Activated CD4-positive, alpha-beta T cell treated with anti-CD3 and anti-CD28 coated beads, Interleukin-2, amount 10 ng/mL, durations not matched to agents 24 days and 14 days (primary cell): ENCODE measurements at regions not wholly inside any gene's neighbourhood (a gene's known extent, or its start where the extent isn't known, plus 50 kb on each side); places are given as distances from the start of the nearest gene placed in this dataset.

Experiments
- DNase-seq: peaks from one replicate; pipeline ENCODE4 v3.0.0; 2022
- H3K27ac Mint-ChIP-seq: one replicate; pipeline ENCODE4 v1.8.0; 2022; ENCODE audit warnings: mild to moderate bottlenecking, mixed read lengths
- H3K27me3 Mint-ChIP-seq: one replicate; pipeline ENCODE4 v1.8.0; 2022; ENCODE audit warnings: mixed read lengths
- H3K36me3 Mint-ChIP-seq: one replicate; pipeline ENCODE4 v1.8.0; 2022; ENCODE audit warnings: low read depth, mild to moderate bottlenecking, mixed read lengths
- H3K4me1 Mint-ChIP-seq: one replicate; pipeline ENCODE4 v1.8.0; 2021; ENCODE audit warnings: mixed read lengths
- H3K4me3 Mint-ChIP-seq: one replicate; pipeline ENCODE4 v1.8.0; 2022; ENCODE audit warnings: mild to moderate bottlenecking, moderate library complexity, mixed read lengths
- H3K9me3 Mint-ChIP-seq: one replicate; pipeline ENCODE4 v1.8.0; 2021; ENCODE audit warnings: mixed read lengths
- intact Hi-C: fragments of 100-400 bp; cut with micrococcal nuclease; formaldehyde crosslinking; loops from one replicate; pipeline ENCODE4 v1.15.1; 2023

- Mint-ChIP-seq H3K4me3 (no peak overlapping the region), H3K36me3 (no peaks in the 10 kb centered on the region), H3K4me1 (no peaks in the 10 kb centered on the region), H3K27ac (no peak overlapping the region), H3K27me3 (no peaks in the 10 kb centered on the region), H3K9me3 (peaks cover 5% of the 10 kb centered on the region)
- intact Hi-C loops = no loop called here
- no peak for DNase-seq
These were observed 476.1 kb upstream of the MPDZ start for GRCh38 chr9:13755551-13755950.

GRCh38 chr9:13750639-13751038 is 471.1 kb upstream of the MPDZ start:
- Mint-ChIP-seq H3K4me1 (no peaks in the 10 kb centered on the region), H3K9me3 (peaks cover 5% of the 10 kb centered on the region), H3K27me3 (no peaks in the 10 kb centered on the region), H3K4me3 (no peak overlapping the region), H3K27ac (no peak overlapping the region), H3K36me3 (no peaks in the 10 kb centered on the region)
- intact Hi-C loops = no loop called here
- DNase-seq = no peak

GRCh38 chr9:13750061-13750460 is 470.6 kb upstream of the MPDZ start:
- no peak for DNase-seq
- H3K27ac Mint-ChIP-seq = no peak overlapping the region
- intact Hi-C loops = no loop called here
- H3K4me1 Mint-ChIP-seq = no peaks in the 10 kb centered on the region
- H3K4me3 Mint-ChIP-seq = no peak overlapping the region
- no peaks in the 10 kb centered on the region for H3K27me3 Mint-ChIP-seq
- peaks cover 5% of the 10 kb centered on the region for H3K9me3 Mint-ChIP-seq
- H3K36me3 Mint-ChIP-seq = no peaks in the 10 kb centered on the region

DNA sequence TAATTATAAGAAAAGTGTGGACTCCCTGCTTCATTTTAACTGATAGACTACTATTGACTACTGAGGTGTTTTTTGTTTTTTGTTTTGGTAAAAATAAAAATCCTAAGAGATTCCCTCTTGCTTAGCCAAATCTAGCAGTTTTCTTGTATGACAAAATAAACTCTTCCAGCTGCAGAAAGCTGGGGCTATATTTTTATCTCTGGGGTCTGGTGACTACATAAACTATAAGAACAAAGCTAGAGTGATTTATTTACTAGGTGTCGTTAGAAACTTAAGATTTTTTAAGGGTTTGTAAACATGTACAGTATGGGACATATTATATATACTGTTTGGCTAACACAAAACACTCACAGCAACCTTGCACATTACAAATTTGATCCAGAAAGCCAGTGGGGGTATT is 467.4 kb upstream of the MPDZ start:
- intact Hi-C loops = no loop called here
- H3K36me3 Mint-ChIP-seq = no peaks in the 10 kb centered on the region
- H3K27me3 Mint-ChIP-seq = no peaks in the 10 kb centered on the region
- H3K4me3 Mint-ChIP-seq = no peak overlapping the region
- no peaks in the 10 kb centered on the region for H3K4me1 Mint-ChIP-seq
- no peak overlapping the region for H3K27ac Mint-ChIP-seq
- no peak for DNase-seq
- peaks cover 5% of the 10 kb centered on the region for H3K9me3 Mint-ChIP-seq

DNA sequence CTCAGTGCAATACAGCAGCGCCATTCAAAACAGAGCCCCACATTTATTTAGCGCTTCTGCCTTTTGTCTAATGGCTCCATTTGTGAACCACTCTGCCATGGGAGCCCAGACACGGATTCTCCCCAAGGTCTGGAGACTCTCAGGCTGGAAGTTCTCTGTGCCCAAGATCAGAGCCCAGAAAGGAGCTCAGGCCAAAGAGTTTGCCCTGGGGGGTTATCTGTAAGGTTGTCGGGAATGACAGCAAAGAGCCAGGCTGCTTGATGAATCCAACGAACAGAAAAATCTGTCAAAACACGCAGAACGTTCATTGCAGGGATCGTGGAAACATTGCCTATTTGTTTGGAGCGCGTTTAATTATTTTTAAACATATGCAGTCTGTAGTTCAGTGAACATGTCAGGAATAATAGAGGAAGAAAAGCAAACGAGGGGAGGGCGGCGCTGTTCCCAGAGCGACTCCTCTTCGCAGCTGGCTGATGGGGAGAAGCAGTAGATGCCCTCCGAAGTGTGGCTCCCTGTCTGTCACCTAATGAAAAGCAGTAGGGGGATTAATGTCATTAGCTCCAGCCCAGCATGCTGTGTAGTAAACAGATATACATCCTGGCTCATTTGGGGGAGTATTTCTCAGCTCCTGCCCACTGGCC is 464.9 kb upstream of the MPDZ start:
- Mint-ChIP-seq H3K27me3 (no peaks in the 10 kb centered on the region), H3K4me3 (no peak overlapping the region), H3K4me1 (no peaks in the 10 kb centered on the region), H3K27ac (no peak overlapping the region), H3K9me3 (peaks cover 3% of the 10 kb centered on the region), H3K36me3 (no peaks in the 10 kb centered on the region)
- intact Hi-C loops = no loop called here
- no peak for DNase-seq

- intact Hi-C loops = no loop called here
- DNase-seq = no peak
- Mint-ChIP-seq H3K4me1 (no peaks in the 10 kb centered on the region), H3K27ac (no peak overlapping the region), H3K9me3 (peaks cover 8% of the 10 kb centered on the region), H3K4me3 (no peak overlapping the region), H3K36me3 (no peaks in the 10 kb centered on the region), H3K27me3 (no peaks in the 10 kb centered on the region)
These were observed 458.4 kb upstream of the MPDZ start for GRCh38 chr9:13737885-13738284.

- peaks cover 4% of the 10 kb centered on the region for H3K9me3 Mint-ChIP-seq
- no peaks in the 10 kb centered on the region for H3K27me3 Mint-ChIP-seq
- no peak overlapping the region for H3K4me3 Mint-ChIP-seq
- no peak for DNase-seq
- no peaks in the 10 kb centered on the region for H3K36me3 Mint-ChIP-seq
- H3K4me1 Mint-ChIP-seq = no peaks in the 10 kb centered on the region
- no peak overlapping the region for H3K27ac Mint-ChIP-seq
- intact Hi-C loops = no loop called here
These were observed 455.7 kb upstream of the MPDZ start for GRCh38 chr9:13735181-13735580.

DNA sequence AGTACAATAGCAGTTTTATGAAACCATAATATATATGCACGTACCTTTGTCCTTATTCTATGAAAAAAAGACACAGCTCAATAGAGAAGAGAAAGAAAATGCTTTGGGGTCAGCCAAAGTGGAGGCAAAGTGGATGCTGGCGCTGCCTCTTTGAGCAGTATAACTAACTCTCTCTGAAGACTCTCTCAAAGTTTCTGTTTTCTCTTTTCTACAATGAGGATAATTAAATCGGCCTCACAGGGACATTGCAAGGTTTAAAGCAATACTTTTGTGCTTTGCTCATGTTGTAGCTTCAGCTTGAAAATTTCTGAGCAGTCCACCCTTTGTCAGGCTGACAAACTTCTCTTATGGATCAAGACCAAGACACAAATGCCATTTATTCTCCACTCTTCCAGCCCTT is 455.1 kb upstream of the MPDZ start:
- H3K36me3 Mint-ChIP-seq = no peaks in the 10 kb centered on the region
- no peaks in the 10 kb centered on the region for H3K4me1 Mint-ChIP-seq
- H3K9me3 Mint-ChIP-seq = peaks cover 4% of the 10 kb centered on the region
- H3K4me3 Mint-ChIP-seq = no peak overlapping the region
- H3K27me3 Mint-ChIP-seq = no peaks in the 10 kb centered on the region
- intact Hi-C loops = no loop called here
- no peak overlapping the region for H3K27ac Mint-ChIP-seq
- no peak for DNase-seq

- no peak for DNase-seq
- H3K36me3 Mint-ChIP-seq = no peaks in the 10 kb centered on the region
- no peaks in the 10 kb centered on the region for H3K27me3 Mint-ChIP-seq
- intact Hi-C loops = no loop called here
- H3K4me3 Mint-ChIP-seq = no peak overlapping the region
- H3K4me1 Mint-ChIP-seq = no peaks in the 10 kb centered on the region
- H3K9me3 Mint-ChIP-seq = no peaks in the 10 kb centered on the region
- H3K27ac Mint-ChIP-seq = no peak overlapping the region
These were observed 452.8 kb upstream of the MPDZ start for GRCh38 chr9:13732290-13732689.

DNA sequence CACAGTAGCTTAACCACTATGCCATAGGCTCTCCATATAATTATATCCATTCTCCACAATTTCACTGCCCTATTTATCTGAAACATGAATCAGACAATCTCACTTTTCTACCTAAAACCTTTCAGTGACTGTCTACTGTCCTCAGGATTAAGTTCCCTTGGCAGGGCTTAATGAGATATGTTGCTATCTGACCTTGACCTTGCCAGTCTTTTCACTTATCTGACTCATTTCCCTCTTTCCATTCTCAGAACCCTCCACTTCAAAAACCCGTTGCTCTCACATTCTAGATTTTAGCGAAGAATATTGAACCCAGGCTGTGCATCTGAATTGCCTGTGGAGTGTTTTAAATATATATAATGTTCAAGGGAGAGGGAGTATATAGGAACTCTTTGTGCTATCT is 452.1 kb upstream of the MPDZ start:
- Mint-ChIP-seq H3K27me3 (no peaks in the 10 kb centered on the region), H3K27ac (no peak overlapping the region), H3K4me3 (no peak overlapping the region), H3K9me3 (no peaks in the 10 kb centered on the region), H3K36me3 (no peaks in the 10 kb centered on the region), H3K4me1 (no peaks in the 10 kb centered on the region)
- intact Hi-C loops = no loop called here
- no peak for DNase-seq

GRCh38 chr9:13729955-13730354 is 450.5 kb upstream of the MPDZ start:
- intact Hi-C loops = no loop called here
- H3K4me1 Mint-ChIP-seq = no peaks in the 10 kb centered on the region
- H3K27ac Mint-ChIP-seq = no peak overlapping the region
- H3K36me3 Mint-ChIP-seq = no peaks in the 10 kb centered on the region
- DNase-seq = no peak
- no peaks in the 10 kb centered on the region for H3K9me3 Mint-ChIP-seq
- H3K27me3 Mint-ChIP-seq = no peaks in the 10 kb centered on the region
- no peak overlapping the region for H3K4me3 Mint-ChIP-seq

GRCh38 chr9:13728917-13729811 is 449.7 kb upstream of the MPDZ start:
- DNase-seq = no peak
- Mint-ChIP-seq H3K36me3 (no peaks in the 10 kb centered on the region), H3K4me1 (no peaks in the 10 kb centered on the region), H3K27ac (no peak overlapping the region), H3K27me3 (no peaks in the 10 kb centered on the region), H3K4me3 (no peak overlapping the region), H3K9me3 (no peaks in the 10 kb centered on the region)
- intact Hi-C loops = no loop called here

DNA sequence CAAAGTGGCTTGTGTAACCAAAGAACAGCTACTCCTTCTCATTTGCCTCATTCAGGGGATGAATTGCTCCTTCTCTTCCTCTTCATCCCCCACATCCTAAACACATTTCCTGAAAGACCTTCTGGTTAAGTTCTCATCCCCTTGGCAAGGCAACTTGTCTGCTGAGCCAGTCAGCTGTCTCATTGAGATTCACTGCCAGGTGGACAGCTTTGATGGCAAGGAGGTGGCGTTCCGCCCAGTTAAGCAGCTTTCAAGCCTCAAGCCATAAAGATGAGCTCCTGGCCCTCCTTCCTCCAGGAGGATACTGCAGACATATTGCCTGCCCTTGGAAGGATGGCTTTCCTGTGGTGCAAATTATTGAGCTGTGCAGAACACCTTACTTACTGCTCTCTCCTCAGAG is 448.6 kb upstream of the MPDZ start:
- H3K4me3 Mint-ChIP-seq = no peak overlapping the region
- H3K27ac Mint-ChIP-seq = no peak overlapping the region
- no peaks in the 10 kb centered on the region for H3K9me3 Mint-ChIP-seq
- H3K36me3 Mint-ChIP-seq = no peaks in the 10 kb centered on the region
- intact Hi-C loops = no loop called here
- no peak for DNase-seq
- no peaks in the 10 kb centered on the region for H3K27me3 Mint-ChIP-seq
- no peaks in the 10 kb centered on the region for H3K4me1 Mint-ChIP-seq

- Mint-ChIP-seq H3K4me3 (no peak overlapping the region), H3K36me3 (no peaks in the 10 kb centered on the region), H3K9me3 (no peaks in the 10 kb centered on the region), H3K4me1 (no peaks in the 10 kb centered on the region), H3K27ac (no peak overlapping the region), H3K27me3 (no peaks in the 10 kb centered on the region)
- DNase-seq = no peak
- intact Hi-C loops = no loop called here
These were observed 447.3 kb upstream of the MPDZ start for GRCh38 chr9:13726746-13727145.

DNA sequence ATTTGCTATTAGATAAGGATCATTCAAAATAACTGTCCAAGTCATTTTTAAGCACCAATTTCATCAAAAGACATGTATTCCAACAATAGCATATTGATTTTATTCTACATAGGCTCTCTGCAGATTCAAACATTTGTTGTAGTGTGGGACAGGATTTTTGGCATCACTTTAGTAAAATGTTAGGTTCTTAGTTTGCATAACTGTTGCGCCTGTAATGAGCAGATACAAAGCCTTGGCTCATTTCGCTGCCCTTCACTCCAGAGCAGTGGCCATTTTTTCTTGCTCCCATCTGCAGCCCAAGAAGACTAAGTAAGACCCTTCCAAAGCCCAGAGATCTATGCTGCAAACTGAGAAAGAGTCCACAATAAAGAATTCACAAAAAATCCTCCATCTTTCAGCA is 446.0 kb upstream of the MPDZ start:
- no peak overlapping the region for H3K4me3 Mint-ChIP-seq
- no peak for DNase-seq
- intact Hi-C loops = no loop called here
- H3K36me3 Mint-ChIP-seq = no peaks in the 10 kb centered on the region
- H3K9me3 Mint-ChIP-seq = no peaks in the 10 kb centered on the region
- no peak overlapping the region for H3K27ac Mint-ChIP-seq
- no peaks in the 10 kb centered on the region for H3K4me1 Mint-ChIP-seq
- no peaks in the 10 kb centered on the region for H3K27me3 Mint-ChIP-seq
